IMR-90 (cell line): ENCODE measurements at regions not wholly inside any gene's neighbourhood (a gene's known extent, or its start where the extent isn't known, plus 50 kb on each side); places are given as distances from the start of the nearest gene placed in this dataset.

Experiments used
- ATAC-seq: fragments of 200-7000 bp; cut with Tn5 transposase; 2 replicates; pipeline ENCODE4 v1.9.1; 2020; ENCODE audit warnings: low read depth, mild to moderate bottlenecking, moderate library complexity
- BruUV-seq: library from RNA; stranded (reverse); fragments of 400-500 nt; replicated peaks from 2 replicates; lab custom pipeline; 2021; lab: Mats Ljungman, UMichigan
- CTCF ChIA-PET: fragments of 300-600 bp; formaldehyde crosslinking; extraction: SDS; loops from one replicate; lab custom pipeline; 2021; ENCODE audit warnings: antibody characterized with exemption; lab: Yijun Ruan, JAX
- POLR2A ChIA-PET: fragments of 300-600 bp; sonication (Branson Sonifier 250); formaldehyde crosslinking; loops from one replicate; lab custom pipeline; 2022; ENCODE audit warnings: antibody characterized with exemption; ENCODE audit not compliant: unreplicated experiment; lab: Charles Lee
- DNase-seq: peaks from one replicate; pipeline ENCODE4 v3.0.0; 2013
- H2AFZ ChIP-seq: replicated peaks from 2 replicates; pipeline ENCODE3; 2013; ENCODE audit warnings: low read length, mild to moderate bottlenecking; ENCODE audit not compliant: poor library complexity
- H2AK5ac ChIP-seq: 2 replicates; pipeline ENCODE4 v1.6.1; 2013; ENCODE audit warnings: low read depth, low read length, inconsistent platforms
- H2AK9ac ChIP-seq: replicated peaks from 2 replicates; pipeline ENCODE3; 2013; ENCODE audit warnings: mild to moderate bottlenecking, low read depth, low read length, moderate library complexity; ENCODE audit not compliant: poor library complexity
- H2BK120ac ChIP-seq: 2 replicates; pipeline ENCODE4 v1.6.1; 2013; ENCODE audit warnings: low read depth, low read length, inconsistent platforms
- H2BK15ac ChIP-seq: 3 replicates; pipeline ENCODE4 v1.6.1; 2013; ENCODE audit warnings: low read depth, low read length, inconsistent platforms
- H2BK20ac ChIP-seq: 2 replicates; pipeline ENCODE4 v1.6.1; 2013; ENCODE audit warnings: low read depth, mild to moderate bottlenecking, inconsistent platforms, low read length, moderate library complexity
- H2BK5ac ChIP-seq: 2 replicates; pipeline ENCODE4 v1.6.1; 2013; ENCODE audit warnings: mild to moderate bottlenecking, low read depth, low read length, inconsistent platforms; ENCODE audit not compliant: poor library complexity, severe bottlenecking
- H3K14ac ChIP-seq: replicated peaks from 2 replicates; pipeline ENCODE4 v1.6.1; 2013; ENCODE audit warnings: low read depth, low read length, inconsistent platforms
- H3K18ac ChIP-seq: 2 replicates; pipeline ENCODE4 v1.6.1; 2013; ENCODE audit warnings: low read depth, low read length, control low read depth
- H3K23ac ChIP-seq: 2 replicates; pipeline ENCODE4 v1.6.1; 2013; ENCODE audit warnings: low read depth, low read length, inconsistent platforms
- H3K27ac ChIP-seq: 2 replicates; pipeline ENCODE4 v1.5.1; 2013; ENCODE audit warnings: mild to moderate bottlenecking, control low read depth, low read length; ENCODE audit not compliant: insufficient read depth
- H3K27me3 ChIP-seq: 2 replicates; pipeline ENCODE4 v1.6.1; 2013; ENCODE audit warnings: low read length; ENCODE audit not compliant: control insufficient read depth, insufficient read depth
- H3K36me3 ChIP-seq: 2 replicates; pipeline ENCODE4 v1.6.1; 2013; ENCODE audit warnings: low read length, mixed read lengths; ENCODE audit not compliant: control insufficient read depth, insufficient read depth
- H3K4ac ChIP-seq: 2 replicates; pipeline ENCODE4 v1.6.1; 2013; ENCODE audit warnings: low read depth, low read length, inconsistent platforms
- H3K4me1 ChIP-seq: 2 replicates; pipeline ENCODE4 v1.6.1; 2013; ENCODE audit warnings: low read length, mixed read lengths; ENCODE audit not compliant: control insufficient read depth, insufficient read depth
- H3K4me2 ChIP-seq: 2 replicates; pipeline ENCODE4 v1.6.1; 2013; ENCODE audit warnings: low read depth, mild to moderate bottlenecking, control low read depth, low read length, moderate library complexity
- H3K4me3 ChIP-seq: 2 replicates; pipeline ENCODE4 v1.5.1; 2013; ENCODE audit warnings: low read depth, mild to moderate bottlenecking, control low read depth, low read length, moderate library complexity; ENCODE audit not compliant: insufficient read depth
- H3K56ac ChIP-seq: 2 replicates; pipeline ENCODE4 v1.6.1; 2013; ENCODE audit warnings: low read length, inconsistent platforms; ENCODE audit not compliant: insufficient read depth; ENCODE audit errors: extremely low read depth
- H3K79me1 ChIP-seq, 2 experiments: 2 replicates each; pipeline ENCODE4 v1.6.1; 2013; ENCODE audit warnings: low read length in 2 of 2, inconsistent platforms in 1 of 2, low read depth in 1 of 2
- H3K9ac ChIP-seq: 2 replicates; pipeline ENCODE4 v1.6.1; 2013; ENCODE audit warnings: low read depth, low read length, control low read depth
- H3K9me1 ChIP-seq: 2 replicates; pipeline ENCODE4 v1.6.1; 2013; ENCODE audit warnings: low read length, inconsistent platforms; ENCODE audit not compliant: insufficient read depth
- H3K9me3 ChIP-seq: 2 replicates; pipeline ENCODE4 v1.6.1; 2013; ENCODE audit warnings: low read length; ENCODE audit not compliant: control insufficient read depth, insufficient read depth
- H4K20me1 ChIP-seq: 2 replicates; pipeline ENCODE4 v1.6.1; 2013; ENCODE audit warnings: low read length, inconsistent platforms; ENCODE audit not compliant: insufficient read depth
- H4K5ac ChIP-seq: 2 replicates; pipeline ENCODE4 v1.6.1; 2013; ENCODE audit warnings: mild to moderate bottlenecking, low read depth, low read length, control low read depth
- H4K8ac ChIP-seq, 2 experiments: 2 replicates each; pipeline ENCODE4 v1.6.1; 2013; ENCODE audit warnings: low read depth in 2 of 2, low read length in 2 of 2, control low read depth in 1 of 2, inconsistent platforms in 1 of 2
- H4K91ac ChIP-seq: 2 replicates; pipeline ENCODE4 v1.6.1; 2013; ENCODE audit warnings: low read depth, low read length, inconsistent platforms; ENCODE audit not compliant: insufficient read depth
- FOS ChIP-seq: fragments of 150-350 bp; IDR thresholded peaks from 2 replicates; pipeline ENCODE4 v1.6.1; 2016; ENCODE audit warnings: low read depth, low read length
- NFE2L2 ChIP-seq: fragments of 150-350 bp; IDR thresholded peaks from 2 replicates; pipeline ENCODE4 v1.6.1; 2016; ENCODE audit warnings: low read depth, mild to moderate bottlenecking, low read length
- SMC3 ChIP-seq: fragments of 150-350 bp; IDR thresholded peaks from 2 replicates; pipeline ENCODE4 v1.6.1; 2016; ENCODE audit warnings: low read depth, mild to moderate bottlenecking, antibody characterized with exemption, low read length, moderate library complexity
- WGBS, 2 experiments: methylation state at CpG; one replicate each; pipeline versions ENCODE4 v1.1.5 to v1.1.7; 2013; ENCODE audit warnings: missing lambda C conversion rate in 2 of 2; ENCODE audit not compliant: insufficient read length in 1 of 2; ENCODE audit errors: extremely low coverage in 2 of 2; 5-methylcytosine and 5-hydroxymethylcytosine counted together
- dilution Hi-C: fragments of 300-500 bp; cut with HindIII; formaldehyde crosslinking; loops from one replicate; pipeline ENCODE4 v1.14.3; 2018; ENCODE audit warnings: low sequenced_read_pairs; ENCODE audit not compliant: unreplicated experiment
- in situ Hi-C: fragments of 300-500 bp; cut with MboI; formaldehyde crosslinking; loops from 3 replicates; pipeline ENCODE4 v1.14.3; 2019; ENCODE audit warnings: low sequenced_read_pairs, inconsistent platforms, mixed read lengths
- intact Hi-C: fragments of 100-400 bp; cut with micrococcal nuclease; formaldehyde crosslinking; loops from 2 replicates; pipeline ENCODE4 v1.10.0; 2022

GRCh38 chr14:41201696-41202095 lies 405.0 kb upstream of the LRFN5 start:
- POLR2A ChIA-PET: no interaction called here
- no peak overlapping the region for H2BK120ac ChIP-seq
- intact Hi-C loops: no loop called here
- no TSS peak for BruUV-seq
- no peak overlapping the region for H2AFZ ChIP-seq
- no peak overlapping the region for H3K14ac ChIP-seq
- no peak for DNase-seq
- no peak overlapping the region for H4K8ac ChIP-seq
- TF ChIP-seq NFE2L2 (no peak), FOS (no peak), SMC3 (no peak)
- no peak overlapping the region for H3K56ac ChIP-seq
- WGBS, 2 experiments: no CpG with 5 or more reads among the region's 3 CpGs
- H3K4me3 ChIP-seq: no peak overlapping the region
- CTCF ChIA-PET: no interaction called here
- no peaks in the 10 kb centered on the region for H3K9me3 ChIP-seq
- no peak overlapping the region for H2BK20ac ChIP-seq
- no peak overlapping the region for H4K91ac ChIP-seq
- dilution Hi-C loops: no loop called here
- no peak overlapping the region for H3K18ac ChIP-seq
- no peak overlapping the region for H3K23ac ChIP-seq
- H3K4me2 ChIP-seq: no peak overlapping the region
- H2BK5ac ChIP-seq: no peak overlapping the region
- no peaks in the 10 kb centered on the region for H3K4me1 ChIP-seq
- no peak overlapping the region for H4K5ac ChIP-seq
- no peak overlapping the region for H3K9ac ChIP-seq
- H3K9me1 ChIP-seq: no peaks in the 10 kb centered on the region
- H3K27ac ChIP-seq: no peak overlapping the region
- H2AK5ac ChIP-seq: no peak overlapping the region
- H3K36me3 ChIP-seq: no peaks in the 10 kb centered on the region
- no peaks in the 10 kb centered on the region for H3K27me3 ChIP-seq
- in situ Hi-C loops: no loop called here
- no peaks in the 10 kb centered on the region for H4K20me1 ChIP-seq
- ATAC-seq: no peak
- H2BK15ac ChIP-seq: no peak overlapping the region
- H3K4ac ChIP-seq: no peak overlapping the region
- no peak overlapping the region for H2AK9ac ChIP-seq
- H3K79me1 ChIP-seq: no peaks in the 10 kb centered on the region
